ENCODE measurements at regions not wholly inside any gene's neighbourhood (a gene's known extent, or its start where the extent isn't known, plus 50 kb on each side); places are given as distances from the start of the nearest gene placed in this dataset.

DNA sequence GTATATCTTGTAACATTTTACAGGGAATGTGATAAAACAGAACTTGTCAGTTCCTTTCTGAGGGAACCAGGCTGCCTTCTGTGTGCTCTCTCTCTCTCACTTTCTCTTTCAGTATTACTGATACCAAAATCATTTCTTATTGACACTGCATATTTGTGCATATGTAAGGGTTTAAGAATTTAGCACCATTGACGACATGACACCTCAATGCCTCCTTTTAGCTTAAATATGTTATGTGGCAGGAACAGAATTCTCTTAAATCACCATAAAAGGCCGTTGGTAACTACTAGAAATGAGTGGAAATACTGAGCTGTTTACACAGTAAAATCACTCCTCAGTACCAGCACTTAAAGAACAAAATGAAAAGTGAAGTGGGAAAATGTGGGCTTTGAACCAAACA, 457.7 kb upstream of the SYT1 start:
- TF ChIP-seq, protein P1, sequence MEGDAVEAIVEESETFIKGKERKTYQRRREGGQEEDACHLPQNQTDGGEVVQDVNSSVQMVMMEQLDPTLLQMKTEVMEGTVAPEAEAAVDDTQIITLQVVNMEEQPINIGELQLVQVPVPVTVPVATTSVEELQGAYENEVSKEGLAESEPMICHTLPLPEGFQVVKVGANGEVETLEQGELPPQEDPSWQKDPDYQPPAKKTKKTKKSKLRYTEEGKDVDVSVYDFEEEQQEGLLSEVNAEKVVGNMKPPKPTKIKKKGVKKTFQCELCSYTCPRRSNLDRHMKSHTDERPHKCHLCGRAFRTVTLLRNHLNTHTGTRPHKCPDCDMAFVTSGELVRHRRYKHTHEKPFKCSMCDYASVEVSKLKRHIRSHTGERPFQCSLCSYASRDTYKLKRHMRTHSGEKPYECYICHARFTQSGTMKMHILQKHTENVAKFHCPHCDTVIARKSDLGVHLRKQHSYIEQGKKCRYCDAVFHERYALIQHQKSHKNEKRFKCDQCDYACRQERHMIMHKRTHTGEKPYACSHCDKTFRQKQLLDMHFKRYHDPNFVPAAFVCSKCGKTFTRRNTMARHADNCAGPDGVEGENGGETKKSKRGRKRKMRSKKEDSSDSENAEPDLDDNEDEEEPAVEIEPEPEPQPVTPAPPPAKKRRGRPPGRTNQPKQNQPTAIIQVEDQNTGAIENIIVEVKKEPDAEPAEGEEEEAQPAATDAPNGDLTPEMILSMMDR (IDR thresholded peaks at IDR 0.05 in 8 of 11, conservative IDR thresholded peaks at IDR 0.05 in 3 of 11), result no peak
- no peak for TF ChIP-seq POLR2A (IDR thresholded peaks at IDR 0.05)
- no peak for TF ChIP-seq POLR2AphosphoS5 (IDR thresholded peaks at IDR 0.05)

Data from spleen (tissue), 7 donors.